ENCODE measurements at regions not wholly inside any gene's neighbourhood (a gene's known extent, or its start where the extent isn't known, plus 50 kb on each side); places are given as distances from the start of the nearest gene placed in this dataset.

- Histone ChIP-seq H3K36me3 (no peaks in the 10 kb centered on the region), H3K27ac (no peak overlapping the region), H3K27me3 (no peaks in the 10 kb centered on the region), H3K4me1 (ENCODE audit: insufficient read depth) (no peaks in the 10 kb centered on the region), H3K4me3 (no peak overlapping the region), H3K9me3 (no peaks in the 10 kb centered on the region)
- 56 to 68% (median 65%) methylated on average over 6 of the region's 6 CpGs for WGBS, 3 donors
- TF ChIP-seq CTCF (IDR thresholded peaks at IDR 0.05) (no peak), EP300 (IDR thresholded peaks at IDR 0.05) (no peak), POLR2A (IDR thresholded peaks at IDR 0.05) (no peak)
- intact Hi-C loops (cut with DNase I): no loop called here
- no peak for DNase-seq
These were observed 367.3 kb upstream of the EPHA7 start for GRCh38 chr6:93786474-93787330.

- Histone ChIP-seq H3K4me1 (ENCODE audit: insufficient read depth) (no peaks in the 10 kb centered on the region), H3K27me3 (no peaks in the 10 kb centered on the region), H3K27ac (peak overlapping the region in 1 of 2 donors; percentile 39), H3K4me3 (peak overlapping the region; percentile 18), H3K36me3 (no peaks in the 10 kb centered on the region), H3K9me3 (no peaks in the 10 kb centered on the region)
- 25 to 47% (median 36%) methylated on average over 3 of the region's 3 CpGs for WGBS, 3 donors
- no peak for DNase-seq
- TF ChIP-seq POLR2A (IDR thresholded peaks at IDR 0.05) (no peak), CTCF (IDR thresholded peaks at IDR 0.05) (no peak), EP300 (IDR thresholded peaks at IDR 0.05) (no peak)
- intact Hi-C loops (cut with DNase I): no loop called here
These were observed 366.3 kb upstream of the EPHA7 start for GRCh38 chr6:93785694-93786030.

GRCh38 chr6:93784794-93785693 is 365.7 kb upstream of the EPHA7 start:
- no peak for DNase-seq
- Histone ChIP-seq H3K27ac (peak overlapping the region in 1 of 2 donors; percentile 39), H3K36me3 (no peaks in the 10 kb centered on the region), H3K4me1 (ENCODE audit: insufficient read depth) (no peaks in the 10 kb centered on the region), H3K4me3 (peak overlapping the region; percentile 18), H3K9me3 (no peaks in the 10 kb centered on the region), H3K27me3 (no peaks in the 10 kb centered on the region)
- WGBS, 3 donors: 9 to 22% (median 9%) methylated on average over 8 of the region's 8 CpGs
- no peak for TF ChIP-seq POLR2A (IDR thresholded peaks at IDR 0.05)
- no peak for TF ChIP-seq CTCF (IDR thresholded peaks at IDR 0.05)
- no peak for TF ChIP-seq EP300 (IDR thresholded peaks at IDR 0.05)
- intact Hi-C loops (cut with DNase I): no loop called here

DNA sequence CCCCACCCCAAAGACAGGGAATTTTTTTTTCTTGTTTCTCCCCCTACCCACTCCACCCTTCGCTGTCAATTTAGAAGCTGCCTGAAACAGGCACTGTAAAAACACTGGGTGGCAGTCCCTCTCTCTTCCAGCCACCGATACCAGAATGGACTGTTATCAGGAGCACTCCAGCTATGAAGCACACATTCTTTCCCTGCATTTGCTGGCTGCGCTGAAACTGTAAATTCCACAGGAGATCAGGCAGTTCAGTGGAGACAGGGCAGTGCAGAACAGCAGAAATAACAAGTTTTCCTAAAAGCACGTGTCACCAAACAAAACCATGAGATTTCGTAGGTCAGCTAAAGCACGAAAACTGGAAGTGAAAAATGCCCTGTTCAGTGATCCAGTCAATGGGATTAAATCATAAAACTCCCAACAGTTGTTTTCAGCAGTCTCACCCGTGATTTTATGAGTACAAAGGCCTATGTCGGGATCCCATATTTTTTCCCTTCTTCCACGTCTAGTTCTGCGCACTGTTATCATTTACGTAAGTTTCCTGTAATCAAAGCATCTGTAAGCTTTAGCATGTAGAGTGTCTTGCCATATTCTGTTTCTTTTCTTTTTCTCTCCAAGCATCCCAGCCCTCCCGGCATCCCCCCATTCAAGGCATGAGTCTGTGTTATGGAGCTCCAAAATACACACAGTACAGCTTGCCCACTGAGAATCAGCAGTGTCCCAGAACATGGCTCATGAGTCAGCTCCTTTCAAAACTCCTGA is 359.9 kb upstream of the EPHA7 start:
- TF ChIP-seq POLR2A (IDR thresholded peaks at IDR 0.05) (no peak), CTCF (IDR thresholded peaks at IDR 0.05) (no peak), EP300 (IDR thresholded peaks at IDR 0.05) (no peak)
- WGBS, 3 donors: 22 to 30% (median 22%) methylated on average over 12 of the region's 12 CpGs
- Histone ChIP-seq H3K9me3 (no peaks in the 10 kb centered on the region), H3K4me1 (ENCODE audit: insufficient read depth) (no peaks in the 10 kb centered on the region), H3K27me3 (no peaks in the 10 kb centered on the region), H3K27ac (no peak overlapping the region), H3K4me3 (no peak overlapping the region), H3K36me3 (no peaks in the 10 kb centered on the region)
- peak in 2 of 5 donors; percentile 13 to 37 for DNase-seq
- intact Hi-C loops (cut with DNase I): no loop called here

Data from ovary (tissue), 7 donors.